ENCODE measurements at regions not wholly inside any gene's neighbourhood (a gene's known extent, or its start where the extent isn't known, plus 50 kb on each side); places are given as distances from the start of the nearest gene placed in this dataset.

DNA sequence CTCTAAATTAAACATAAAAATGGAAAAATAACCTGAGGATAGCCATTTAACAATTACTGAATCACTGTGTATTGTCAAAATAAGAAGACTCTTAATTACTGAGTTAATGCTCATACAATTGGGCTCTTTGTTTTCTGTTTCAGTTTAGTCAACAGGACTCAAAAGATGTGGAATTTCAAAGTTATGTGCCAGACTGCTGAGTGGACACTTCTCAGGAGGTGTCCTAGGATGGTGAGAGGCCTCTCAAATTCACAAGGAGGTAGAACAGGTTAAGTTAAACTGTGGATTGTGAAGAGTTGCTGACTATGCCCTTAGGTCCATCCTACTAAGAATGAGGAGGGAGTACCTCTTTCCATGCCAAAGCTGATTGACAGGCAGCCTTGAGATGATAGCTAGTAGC, 157.7 kb upstream of the CHRM2 start:
- no peak for FAIRE-seq
- no peak for DNase-seq (ENCODE audit: low read depth in 1 of 2, low spot score in 2 of 2)

More for the DNA sequence above, 157.7 kb upstream of the CHRM2 start:
- ChIA-PET CTCF (ENCODE audit: partially characterized antibody) (interaction anchor here (1.7 kb wide), 1 partner anchor 23 kb away, joined by 9 read pairs; no protein-coding TSS in a partner anchor), POLR2A (ENCODE audit: partially characterized antibody) (no interaction called here)
- H3K56ac ChIP-seq (replicated peaks; ENCODE audit: insufficient read length, low read depth, low read length): no peak overlapping the region
- H3K23ac ChIP-seq (ENCODE audit: insufficient read length): no peak overlapping the region
- no peak overlapping the region for H3K4me2 ChIP-seq (ENCODE audit: insufficient read depth in 1 of 2, low read depth in 2 of 2, low read length in 2 of 2)
- H3K4me1 ChIP-seq (replicated peaks in 1 of 4; ENCODE audit: control insufficient read depth in 3 of 4, insufficient read depth in 4 of 4, low read length in 3 of 4): no peaks in the 10 kb centered on the region
- H3K36me3 ChIP-seq (ENCODE audit: control insufficient read depth in 2 of 4, insufficient read depth in 4 of 4, low read length in 3 of 4): no peaks in the 10 kb centered on the region
- H3K4ac ChIP-seq (replicated peaks; ENCODE audit: insufficient read length, low read depth, low read length): no peak overlapping the region
- no peaks in the 10 kb centered on the region for H3K79me2 ChIP-seq (ENCODE audit: control insufficient read depth in 1 of 2, insufficient read depth in 2 of 2, low read length in 2 of 2)
- H2AK5ac ChIP-seq (ENCODE audit: low read depth, low read length): no peak overlapping the region
- H4K8ac ChIP-seq (ENCODE audit: extremely low read depth, insufficient read depth, low read length): no peak overlapping the region
- H2BK120ac ChIP-seq (replicated peaks; ENCODE audit: low read depth, low read length): no peak overlapping the region
- no peak overlapping the region for H3K14ac ChIP-seq (ENCODE audit: insufficient read length)
- H3K18ac ChIP-seq (ENCODE audit: extremely low read depth, low read length): no peak overlapping the region
- H3K9ac ChIP-seq (replicated peaks in 1 of 4; ENCODE audit: extremely low read depth in 1 of 4, low read depth in 3 of 4, low read length in 3 of 4): no peak overlapping the region
- no peak overlapping the region for H2BK15ac ChIP-seq (ENCODE audit: low read length)
- no peaks in the 10 kb centered on the region for H3K9me3 ChIP-seq (ENCODE audit: insufficient read depth in 2 of 2, low read depth in 1 of 2, low read length in 1 of 2)
- no peaks in the 10 kb centered on the region for H3K23me2 ChIP-seq (ENCODE audit: low read depth, low read length)
- H2BK20ac ChIP-seq (ENCODE audit: low read length): no peak overlapping the region
- H4K20me1 ChIP-seq (replicated peaks in 1 of 2; ENCODE audit: control insufficient read depth in 1 of 2, insufficient read depth in 2 of 2, low read length in 2 of 2): no peaks in the 10 kb centered on the region
- no peak overlapping the region for H3K27ac ChIP-seq (ENCODE audit: low read depth, low read length)
- H2AFZ ChIP-seq (ENCODE audit: low read length): no peak overlapping the region
- TF ChIP-seq SRF (IDR thresholded peaks at IDR 0.05; ENCODE audit: low read depth, low read length) (no peak), POLR2A (IDR thresholded peaks at IDR 0.05; ENCODE audit: control extremely low read depth in 1 of 2, low read depth in 2 of 2, low read length in 2 of 2) (no peak)
- H3K79me1 ChIP-seq (ENCODE audit: low read depth, low read length): no peaks in the 10 kb centered on the region
- no peak overlapping the region for H4K91ac ChIP-seq (replicated peaks; ENCODE audit: insufficient read length, low read length)
- H2BK5ac ChIP-seq (ENCODE audit: low read depth, low read length): no peak overlapping the region
- H4K5ac ChIP-seq (ENCODE audit: insufficient read length, low read depth, low read length): no peak overlapping the region
- no peaks in the 10 kb centered on the region for H3K27me3 ChIP-seq (replicated peaks in 1 of 4; ENCODE audit: control insufficient read depth in 3 of 4, extremely low read depth in 1 of 4, insufficient read depth in 3 of 4, low read length in 3 of 4)
- no peak overlapping the region for H2BK12ac ChIP-seq (ENCODE audit: low read depth, low read length)
- H3K4me3 ChIP-seq (ENCODE audit: extremely low read depth in 1 of 4, insufficient read depth in 2 of 4, low read depth in 3 of 4, low read length in 4 of 4): no peak overlapping the region
